ENCODE measurements at regions not wholly inside any gene's neighbourhood (a gene's known extent, or its start where the extent isn't known, plus 50 kb on each side); places are given as distances from the start of the nearest gene placed in this dataset.
"Not testable (repeated sequence)": the region's sequence is repeated elsewhere in the genome, so short reads cannot be mapped to it uniquely, and the experiment has no call there.

GRCh38 chr5:104325356-104325755, 762.8 kb upstream of the NUDT12 start:
- Histone ChIP-seq H2BK12ac (ENCODE audit: insufficient read length, low read depth, low read length) (no peak overlapping the region), H4K5ac (ENCODE audit: insufficient read length, low read depth, low read length) (no peak overlapping the region), H4K8ac (replicated peaks; ENCODE audit: insufficient read length, low read depth, low read length) (no peak overlapping the region), H3K23me2 (ENCODE audit: insufficient read length, low read depth, low read length, poor library complexity, severe bottlenecking) (no peaks in the 10 kb centered on the region), H2AK5ac (ENCODE audit: insufficient read length, low read length) (no peak overlapping the region), H3K56ac (ENCODE audit: insufficient read length, low read depth, low read length) (no peak overlapping the region), H3K27me3 (ENCODE audit: insufficient read depth, low read length) (no peaks in the 10 kb centered on the region), H4K91ac (ENCODE audit: insufficient read length, low read depth, low read length) (no peak overlapping the region), H2BK15ac (ENCODE audit: low read depth, low read length) (no peak overlapping the region), H4K20me1 (ENCODE audit: control insufficient read depth, insufficient read depth, insufficient read length) (no peaks in the 10 kb centered on the region), H3K9ac (ENCODE audit: extremely low read depth, insufficient read length, low read length) (no peak overlapping the region), H3K27ac (ENCODE audit: insufficient read length, low read depth, low read length) (no peak overlapping the region), H2AFZ (ENCODE audit: low read length) (no peak overlapping the region), H3K14ac (ENCODE audit: insufficient read depth, low read length) (no peak overlapping the region), H3T11ph (ENCODE audit: low read length) (no peak overlapping the region), H3K79me1 (ENCODE audit: insufficient read depth, low read depth, low read length, poor library complexity, severe bottlenecking) (no peaks in the 10 kb centered on the region), H3K79me2 (ENCODE audit: insufficient read depth, low read length) (no peaks in the 10 kb centered on the region), H2BK20ac (ENCODE audit: low read depth, low read length, poor library complexity, severe bottlenecking) (no peak overlapping the region), H3K4me1 (ENCODE audit: insufficient read depth, low read length) (no peaks in the 10 kb centered on the region), H2BK120ac (ENCODE audit: low read depth, low read length, poor library complexity, severe bottlenecking) (no peak overlapping the region), H3K23ac (ENCODE audit: insufficient read length, low read depth, low read length) (no peak overlapping the region), H2BK5ac (ENCODE audit: insufficient read length, low read length) (no peak overlapping the region), H3K9me3 (ENCODE audit: control insufficient read depth, low read depth, low read length) (no peaks in the 10 kb centered on the region), H3K18ac (ENCODE audit: insufficient read length, low read depth, low read length) (no peak overlapping the region), H3K4me2 (ENCODE audit: insufficient read depth, insufficient read length, low read length) (no peak overlapping the region), H3K4ac (ENCODE audit: low read depth, low read length) (no peak overlapping the region)
- Mint-ChIP-seq H3K27ac (no peak overlapping the region), H3K4me1 (no peaks in the 10 kb centered on the region), H3K36me3 (ENCODE audit: insufficient read depth in 1 of 3, low read depth in 3 of 3) (no peaks in the 10 kb centered on the region), H3K27me3 (ENCODE audit: low read depth) (no peaks in the 10 kb centered on the region), H3K9me3 (no peaks in the 10 kb centered on the region), H3K4me3 (no peak overlapping the region)
- no peak for TF ChIP-seq CTCF (conservative IDR thresholded peaks at IDR 0.05)
- DNase-seq = no peak
- WGBS (ENCODE audit: extremely low coverage, insufficient read length, low lambda C conversion rate) = no CpG with 5 or more reads among the region's 2 CpGs

GRCh38 chr5:104316676-104317075, 754.1 kb upstream of the NUDT12 start:
- H2AFZ ChIP-seq (ENCODE audit: low read length); DNase-seq; H3K27me3 ChIP-seq (ENCODE audit: insufficient read depth, low read length); H4K8ac ChIP-seq (replicated peaks; ENCODE audit: insufficient read length, low read depth, low read length); H3K79me2 ChIP-seq (ENCODE audit: insufficient read depth, low read length); H3K4me2 ChIP-seq (ENCODE audit: insufficient read depth, insufficient read length, low read length); H3K27ac Mint-ChIP-seq; H3K14ac ChIP-seq (ENCODE audit: insufficient read depth, low read length); H3K79me1 ChIP-seq (ENCODE audit: insufficient read depth, low read depth, low read length, poor library complexity, severe bottlenecking); H4K91ac ChIP-seq (ENCODE audit: insufficient read length, low read depth, low read length); H2BK15ac ChIP-seq (ENCODE audit: low read depth, low read length); H3K23ac ChIP-seq (ENCODE audit: insufficient read length, low read depth, low read length); H2AK5ac ChIP-seq (ENCODE audit: insufficient read length, low read length); H4K20me1 ChIP-seq (ENCODE audit: control insufficient read depth, insufficient read depth, insufficient read length); H3K4me3 Mint-ChIP-seq; H3K9me3 Mint-ChIP-seq; H2BK5ac ChIP-seq (ENCODE audit: insufficient read length, low read length); H3K4me1 ChIP-seq (ENCODE audit: insufficient read depth, low read length); H2BK120ac ChIP-seq (ENCODE audit: low read depth, low read length, poor library complexity, severe bottlenecking); H3K18ac ChIP-seq (ENCODE audit: insufficient read length, low read depth, low read length); H2BK20ac ChIP-seq (ENCODE audit: low read depth, low read length, poor library complexity, severe bottlenecking); H3K4ac ChIP-seq (ENCODE audit: low read depth, low read length); H4K5ac ChIP-seq (ENCODE audit: insufficient read length, low read depth, low read length); H3K27me3 Mint-ChIP-seq (ENCODE audit: low read depth); H3K23me2 ChIP-seq (ENCODE audit: insufficient read length, low read depth, low read length, poor library complexity, severe bottlenecking); H3K4me1 Mint-ChIP-seq; H3K9me3 ChIP-seq (ENCODE audit: control insufficient read depth, low read depth, low read length); H3K9ac ChIP-seq (ENCODE audit: extremely low read depth, insufficient read length, low read length); H2BK12ac ChIP-seq (ENCODE audit: insufficient read length, low read depth, low read length); H3T11ph ChIP-seq (ENCODE audit: low read length); H3K56ac ChIP-seq (ENCODE audit: insufficient read length, low read depth, low read length); H3K36me3 Mint-ChIP-seq (ENCODE audit: insufficient read depth in 1 of 3, low read depth in 3 of 3); H3K27ac ChIP-seq (ENCODE audit: insufficient read length, low read depth, low read length): not testable (repeated sequence)
